Astrocyte (in vitro differentiated cells and primary cell): ENCODE measurements at regions not wholly inside any gene's neighbourhood (a gene's known extent, or its start where the extent isn't known, plus 50 kb on each side); places are given as distances from the start of the nearest gene placed in this dataset.

Experiments
- EZH2 ChIP-seq: IDR thresholded peaks from 2 replicates; pipeline ENCODE4 v1.6.1; 2012; ENCODE audit warnings: mild to moderate bottlenecking, low read length, inconsistent platforms; ENCODE audit not compliant: insufficient read depth
- TF ChIP-seq, protein P1 (sequence below): IDR thresholded peaks from 2 replicates; pipeline ENCODE4 v1.5.1; 2011; ENCODE audit warnings: low read depth, mild to moderate bottlenecking, inconsistent platforms, low read length, moderate library complexity; ENCODE audit not compliant: insufficient read depth

DNA sequence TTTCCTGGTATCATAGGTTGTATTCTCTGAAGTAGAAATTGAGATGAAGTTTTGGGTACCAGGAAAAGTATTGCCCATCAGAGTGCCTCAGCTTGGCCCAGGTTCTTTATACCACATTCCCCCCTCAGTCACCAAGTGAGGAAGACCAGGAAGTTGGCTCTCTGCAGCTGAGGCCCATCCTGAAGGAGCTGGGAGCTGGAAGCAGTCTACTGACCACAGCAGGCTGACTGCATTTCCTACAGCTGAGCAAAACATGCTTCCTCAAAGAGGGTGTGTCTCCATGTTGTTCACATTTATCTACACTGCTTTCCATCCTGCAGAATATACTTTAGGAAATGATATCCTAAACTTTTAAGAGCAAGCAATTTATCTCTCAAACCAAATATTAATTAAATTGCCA is 654.6 kb downstream of the ELAVL2 start:
- no peak for TF ChIP-seq EZH2
- TF ChIP-seq, protein P1, sequence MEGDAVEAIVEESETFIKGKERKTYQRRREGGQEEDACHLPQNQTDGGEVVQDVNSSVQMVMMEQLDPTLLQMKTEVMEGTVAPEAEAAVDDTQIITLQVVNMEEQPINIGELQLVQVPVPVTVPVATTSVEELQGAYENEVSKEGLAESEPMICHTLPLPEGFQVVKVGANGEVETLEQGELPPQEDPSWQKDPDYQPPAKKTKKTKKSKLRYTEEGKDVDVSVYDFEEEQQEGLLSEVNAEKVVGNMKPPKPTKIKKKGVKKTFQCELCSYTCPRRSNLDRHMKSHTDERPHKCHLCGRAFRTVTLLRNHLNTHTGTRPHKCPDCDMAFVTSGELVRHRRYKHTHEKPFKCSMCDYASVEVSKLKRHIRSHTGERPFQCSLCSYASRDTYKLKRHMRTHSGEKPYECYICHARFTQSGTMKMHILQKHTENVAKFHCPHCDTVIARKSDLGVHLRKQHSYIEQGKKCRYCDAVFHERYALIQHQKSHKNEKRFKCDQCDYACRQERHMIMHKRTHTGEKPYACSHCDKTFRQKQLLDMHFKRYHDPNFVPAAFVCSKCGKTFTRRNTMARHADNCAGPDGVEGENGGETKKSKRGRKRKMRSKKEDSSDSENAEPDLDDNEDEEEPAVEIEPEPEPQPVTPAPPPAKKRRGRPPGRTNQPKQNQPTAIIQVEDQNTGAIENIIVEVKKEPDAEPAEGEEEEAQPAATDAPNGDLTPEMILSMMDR: no peak
